HUES64 (cell line): ENCODE measurements at regions not wholly inside any gene's neighbourhood (a gene's known extent, or its start where the extent isn't known, plus 50 kb on each side); places are given as distances from the start of the nearest gene placed in this dataset.

Experiments
- H3K27ac ChIP-seq: 2 replicates; pipeline ENCODE4 v1.7.0; 2013; ENCODE audit warnings: low read depth, low read length, inconsistent platforms
- H3K27me3 ChIP-seq: 2 replicates; pipeline ENCODE4 v1.6.1; 2013; ENCODE audit warnings: mild to moderate bottlenecking, low read length; ENCODE audit not compliant: insufficient read depth
- H3K36me3 ChIP-seq: 2 replicates; pipeline ENCODE4 v1.6.1; 2013; ENCODE audit warnings: mild to moderate bottlenecking, low read length; ENCODE audit not compliant: insufficient read depth
- H3K4me1 ChIP-seq: 2 replicates; pipeline ENCODE4 v1.6.1; 2013; ENCODE audit warnings: mild to moderate bottlenecking, low read length, moderate library complexity; ENCODE audit not compliant: insufficient read depth
- H3K4me3 ChIP-seq: 2 replicates; pipeline ENCODE4 v1.5.1; 2013; ENCODE audit warnings: mild to moderate bottlenecking, low read length, moderate library complexity
- H3K9ac ChIP-seq: 2 replicates; pipeline ENCODE4 v1.6.1; 2013; ENCODE audit warnings: mild to moderate bottlenecking, low read depth, low read length
- H3K9me3 ChIP-seq: 2 replicates; pipeline ENCODE4 v1.6.1; 2013; ENCODE audit warnings: low read depth, low read length; ENCODE audit not compliant: insufficient read depth
- WGBS: fragments of 150-250, 120-280 bp; methylation state at CpG from one replicate; pipeline ENCODE4 v1.1.7; 2013; ENCODE audit warnings: missing lambda C conversion rate; 5-methylcytosine and 5-hydroxymethylcytosine counted together

GRCh38 chr13:80658705-80659104, 317.8 kb upstream of the SPRY2 start:
- Histone ChIP-seq H3K9me3 (no peaks in the 10 kb centered on the region), H3K36me3 (no peaks in the 10 kb centered on the region), H3K9ac (no peak overlapping the region), H3K4me3 (no peak overlapping the region), H3K27ac (no peak overlapping the region), H3K4me1 (no peaks in the 10 kb centered on the region), H3K27me3 (no peaks in the 10 kb centered on the region)
- WGBS, result 92% methylated on average over 16 of the region's 16 CpGs

GRCh38 chr13:80656512-80656904, 315.6 kb upstream of the SPRY2 start:
- no peak overlapping the region for H3K4me3 ChIP-seq
- 100% methylated on average over 1 of the region's 2 CpGs for WGBS

DNA sequence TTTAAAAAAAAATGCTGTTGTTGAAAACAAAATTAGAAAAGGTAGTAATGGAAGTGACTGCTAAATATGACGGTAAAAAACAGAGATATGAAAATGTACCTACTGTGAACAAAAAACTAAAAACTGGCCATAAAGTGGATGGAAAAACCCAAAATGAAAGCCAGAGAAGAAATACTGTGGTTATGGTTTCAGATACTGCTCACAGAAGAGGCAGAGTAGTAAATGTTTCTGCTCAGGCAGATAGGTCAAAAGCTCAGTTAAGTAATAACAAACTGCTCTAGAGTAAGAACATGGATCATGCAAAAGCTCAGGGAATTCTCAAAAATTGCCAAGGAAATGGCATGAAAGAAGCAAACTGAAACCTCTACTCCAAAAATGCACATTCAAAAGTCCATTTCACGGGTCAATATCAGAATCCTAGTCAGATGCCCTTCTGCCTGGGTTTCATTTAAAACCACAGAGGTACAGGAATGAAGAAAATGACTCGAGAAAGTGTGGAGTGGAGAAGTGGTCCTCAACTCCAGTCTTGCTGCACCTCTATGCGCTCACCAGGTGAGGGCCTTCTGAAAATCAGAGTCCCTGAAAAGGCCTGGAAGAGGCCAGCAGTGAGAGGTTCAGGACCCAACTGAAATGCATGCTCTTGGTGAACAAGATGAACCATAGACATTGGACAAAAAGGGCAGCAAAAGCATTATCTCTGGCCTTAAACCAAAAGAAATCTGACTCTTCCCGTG, 315.0 kb upstream of the SPRY2 start:
- Histone ChIP-seq H3K27ac (no peak overlapping the region), H3K36me3 (no peaks in the 10 kb centered on the region), H3K9me3 (no peaks in the 10 kb centered on the region), H3K4me1 (no peaks in the 10 kb centered on the region), H3K9ac (no peak overlapping the region), H3K4me3 (no peak overlapping the region), H3K27me3 (no peaks in the 10 kb centered on the region)
- WGBS, result 92% methylated on average over 5 of the region's 5 CpGs

More at GRCh38 chr13:80656512-80656904, 315.6 kb upstream of the SPRY2 start:
- H3K27ac ChIP-seq, result no peak overlapping the region
- no peaks in the 10 kb centered on the region for H3K36me3 ChIP-seq
- no peaks in the 10 kb centered on the region for H3K27me3 ChIP-seq
- H3K9ac ChIP-seq, result no peak overlapping the region
- H3K4me1 ChIP-seq, result no peaks in the 10 kb centered on the region
- H3K9me3 ChIP-seq, result no peaks in the 10 kb centered on the region

GRCh38 chr13:80654638-80655249, 313.8 kb upstream of the SPRY2 start:
- H3K4me1 ChIP-seq, result no peaks in the 10 kb centered on the region
- 94% methylated on average over 37 of the region's 37 CpGs for WGBS
- H3K36me3 ChIP-seq, result no peaks in the 10 kb centered on the region
- H3K27ac ChIP-seq, result no peak overlapping the region
- no peaks in the 10 kb centered on the region for H3K9me3 ChIP-seq
- no peak overlapping the region for H3K9ac ChIP-seq
- H3K27me3 ChIP-seq, result no peaks in the 10 kb centered on the region
- no peak overlapping the region for H3K4me3 ChIP-seq

- no peak overlapping the region for H3K9ac ChIP-seq
- no peak overlapping the region for H3K27ac ChIP-seq
- H3K36me3 ChIP-seq, result no peaks in the 10 kb centered on the region
- no peaks in the 10 kb centered on the region for H3K4me1 ChIP-seq
- H3K4me3 ChIP-seq, result no peak overlapping the region
- no peaks in the 10 kb centered on the region for H3K9me3 ChIP-seq
- WGBS, result 92% methylated on average over 2 of the region's 2 CpGs
- no peaks in the 10 kb centered on the region for H3K27me3 ChIP-seq
Measured at GRCh38 chr13:80649274-80649673, 308.3 kb upstream of the SPRY2 start.

GRCh38 chr13:80642641-80643040, 301.7 kb upstream of the SPRY2 start:
- H3K9ac ChIP-seq, result no peak overlapping the region
- no peaks in the 10 kb centered on the region for H3K4me1 ChIP-seq
- WGBS, result 87% methylated on average over 3 of the region's 3 CpGs
- no peak overlapping the region for H3K27ac ChIP-seq
- no peaks in the 10 kb centered on the region for H3K36me3 ChIP-seq
- no peaks in the 10 kb centered on the region for H3K9me3 ChIP-seq
- H3K27me3 ChIP-seq, result no peaks in the 10 kb centered on the region
- no peak overlapping the region for H3K4me3 ChIP-seq

DNA sequence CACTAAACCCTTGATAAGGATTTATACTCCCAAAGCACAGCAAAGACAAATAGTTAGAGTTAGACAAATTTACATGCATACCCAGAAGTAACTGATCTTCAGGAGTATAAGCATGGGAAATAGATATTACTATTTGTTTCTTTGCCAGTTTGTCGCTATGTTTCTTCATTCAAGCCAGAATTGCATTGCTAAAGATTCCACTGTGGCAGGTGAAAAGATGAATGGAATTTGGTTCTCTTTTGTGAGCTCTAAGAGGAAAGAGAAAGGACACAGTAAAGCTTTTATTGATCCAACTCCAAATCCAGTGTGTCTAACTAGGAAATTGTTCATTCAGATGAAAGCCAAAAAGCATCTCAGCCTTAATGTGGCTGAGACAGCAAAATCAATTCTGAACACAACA, 292.3 kb upstream of the SPRY2 start:
- 87% methylated on average over 1 of the region's 1 CpG for WGBS
- H3K27me3 ChIP-seq, result no peaks in the 10 kb centered on the region

DNA sequence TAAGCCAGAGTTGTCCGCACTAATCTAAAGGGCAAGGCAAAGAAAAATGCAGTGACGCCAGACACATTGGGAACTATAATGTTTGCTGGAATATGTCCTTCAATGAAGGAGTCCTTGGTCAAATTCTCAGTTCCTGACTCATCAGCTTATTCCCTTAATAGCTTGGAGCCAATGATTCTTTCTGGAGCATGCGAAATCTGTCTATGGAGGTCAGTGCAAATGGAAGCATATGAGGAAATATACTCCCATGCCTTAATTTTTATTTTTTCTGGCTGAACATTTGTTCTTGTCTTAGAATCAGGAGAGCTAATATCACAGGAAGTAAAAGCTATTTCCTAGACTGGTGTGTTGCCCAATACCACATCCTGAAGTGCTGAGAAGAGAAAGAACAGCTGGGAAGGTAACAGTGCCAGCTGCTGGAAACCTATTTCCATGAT, 289.8 kb upstream of the SPRY2 start:
- H3K27me3 ChIP-seq, result no peaks in the 10 kb centered on the region
- H3K9me3 ChIP-seq, result no peaks in the 10 kb centered on the region
- H3K9ac ChIP-seq, result no peak overlapping the region
- H3K4me3 ChIP-seq, result no peak overlapping the region
- 0 out of 2 replicates have a peak, but pooled peaks cover 4% of the 10 kb centered on the region for H3K4me1 ChIP-seq
- 100% methylated on average over 3 of the region's 3 CpGs for WGBS
- H3K27ac ChIP-seq, result no peak overlapping the region
- H3K36me3 ChIP-seq, result no peaks in the 10 kb centered on the region

More for the DNA sequence above, 292.3 kb upstream of the SPRY2 start:
- Histone ChIP-seq H3K9me3 (no peaks in the 10 kb centered on the region), H3K4me1 (0 out of 2 replicates have a peak, but pooled peaks cover 4% of the 10 kb centered on the region), H3K4me3 (no peak overlapping the region), H3K9ac (no peak overlapping the region), H3K36me3 (no peaks in the 10 kb centered on the region), H3K27ac (no peak overlapping the region)

DNA sequence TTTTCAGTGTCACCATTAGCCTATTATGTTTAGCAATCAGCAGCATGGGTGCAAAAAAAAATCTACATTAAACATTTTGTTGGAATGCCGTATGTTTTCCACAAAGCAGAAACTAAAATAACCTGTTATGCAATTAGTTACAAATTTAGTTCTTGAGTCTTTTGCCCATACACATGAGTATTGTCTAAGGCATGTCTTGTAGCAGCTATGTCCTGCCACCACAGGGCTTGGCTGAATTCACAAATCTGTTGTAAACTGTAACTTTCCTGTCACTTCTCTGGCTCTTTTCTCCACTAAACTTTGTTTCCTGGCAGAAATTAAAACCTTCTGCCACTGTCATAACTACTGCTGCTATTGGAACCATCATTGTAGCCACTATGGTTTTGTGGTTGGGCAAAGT, 277.9 kb upstream of the SPRY2 start:
- no peaks in the 10 kb centered on the region for H3K27me3 ChIP-seq
- WGBS, result no CpG with 5 or more reads among the region's 1 CpG
- no peaks in the 10 kb centered on the region for H3K4me1 ChIP-seq
- no peaks in the 10 kb centered on the region for H3K36me3 ChIP-seq
- no peak overlapping the region for H3K27ac ChIP-seq
- no peaks in the 10 kb centered on the region for H3K9me3 ChIP-seq
- no peak overlapping the region for H3K9ac ChIP-seq
- no peak overlapping the region for H3K4me3 ChIP-seq

GRCh38 chr13:80612804-80613203, 271.9 kb upstream of the SPRY2 start:
- no peaks in the 10 kb centered on the region for H3K9me3 ChIP-seq
- no peak overlapping the region for H3K27ac ChIP-seq
- WGBS, result 88% methylated on average over 6 of the region's 6 CpGs
- H3K4me1 ChIP-seq, result 0 out of 2 replicates have a peak, but pooled peaks cover 5% of the 10 kb centered on the region
- H3K27me3 ChIP-seq, result no peaks in the 10 kb centered on the region
- H3K4me3 ChIP-seq, result no peak overlapping the region
- no peaks in the 10 kb centered on the region for H3K36me3 ChIP-seq
- H3K9ac ChIP-seq, result no peak overlapping the region

DNA sequence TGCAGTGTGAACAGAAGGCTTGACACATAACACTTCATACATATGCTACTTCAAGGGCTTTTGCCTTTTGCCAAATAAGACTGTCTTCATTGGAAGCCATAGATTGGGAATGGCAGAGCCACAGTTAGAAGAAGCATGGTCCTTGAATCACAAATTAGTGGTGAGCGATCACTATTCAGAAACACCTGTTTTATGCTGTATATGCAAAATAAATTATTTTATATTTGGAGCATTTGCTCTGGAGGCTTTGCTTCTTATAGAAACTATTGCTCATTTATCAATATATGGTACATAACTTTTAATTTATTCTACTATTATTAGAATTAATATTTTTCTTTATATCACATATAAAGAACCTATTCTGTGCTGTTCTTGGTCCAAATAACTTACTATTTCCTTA, 270.4 kb upstream of the SPRY2 start:
- Histone ChIP-seq H3K36me3 (no peaks in the 10 kb centered on the region), H3K4me1 (0 out of 2 replicates have a peak, but pooled peaks cover 5% of the 10 kb centered on the region), H3K4me3 (no peak overlapping the region), H3K9me3 (no peaks in the 10 kb centered on the region), H3K9ac (no peak overlapping the region), H3K27me3 (no peaks in the 10 kb centered on the region), H3K27ac (no peak overlapping the region)
- WGBS, result no CpG with 5 or more reads among the region's 1 CpG
